ENCODE measurements at regions not wholly inside any gene's neighbourhood (a gene's known extent, or its start where the extent isn't known, plus 50 kb on each side); places are given as distances from the start of the nearest gene placed in this dataset.
A peak's percentile ranks its signal among the peaks of the same experiment; 100 is the strongest.

DNA sequence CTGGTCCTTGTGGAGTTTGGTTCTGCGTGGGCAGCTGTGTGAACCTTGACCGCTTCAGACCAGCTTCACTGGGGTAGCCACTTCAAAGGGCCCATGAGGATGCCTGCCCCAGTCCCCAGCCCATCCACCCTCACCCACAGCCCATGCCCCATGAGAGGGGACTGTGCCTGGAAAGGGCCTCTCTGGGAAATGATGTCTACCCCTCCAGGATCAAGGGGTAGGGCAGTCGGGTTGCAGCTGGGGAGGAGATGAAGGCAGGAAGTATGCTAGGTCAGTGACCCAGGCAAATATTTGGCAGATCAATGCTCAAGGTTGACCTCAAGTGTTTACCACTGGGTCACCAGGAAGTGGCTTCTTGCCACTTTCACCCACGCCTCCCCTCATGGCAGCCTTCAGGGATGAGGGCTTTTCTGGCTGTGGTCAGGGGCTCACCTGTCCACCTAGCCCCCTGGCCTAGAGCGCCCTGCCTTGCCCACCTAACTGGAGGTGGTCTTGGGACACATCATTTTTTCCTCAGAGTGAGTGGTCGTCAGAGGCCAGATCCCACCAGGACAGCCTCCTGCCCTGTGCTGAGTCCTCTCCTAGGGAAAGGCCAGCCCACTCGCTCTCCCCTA lies 109.5 kb downstream of the SNX5 start (continued):
- TF ChIP-seq, protein P1, sequence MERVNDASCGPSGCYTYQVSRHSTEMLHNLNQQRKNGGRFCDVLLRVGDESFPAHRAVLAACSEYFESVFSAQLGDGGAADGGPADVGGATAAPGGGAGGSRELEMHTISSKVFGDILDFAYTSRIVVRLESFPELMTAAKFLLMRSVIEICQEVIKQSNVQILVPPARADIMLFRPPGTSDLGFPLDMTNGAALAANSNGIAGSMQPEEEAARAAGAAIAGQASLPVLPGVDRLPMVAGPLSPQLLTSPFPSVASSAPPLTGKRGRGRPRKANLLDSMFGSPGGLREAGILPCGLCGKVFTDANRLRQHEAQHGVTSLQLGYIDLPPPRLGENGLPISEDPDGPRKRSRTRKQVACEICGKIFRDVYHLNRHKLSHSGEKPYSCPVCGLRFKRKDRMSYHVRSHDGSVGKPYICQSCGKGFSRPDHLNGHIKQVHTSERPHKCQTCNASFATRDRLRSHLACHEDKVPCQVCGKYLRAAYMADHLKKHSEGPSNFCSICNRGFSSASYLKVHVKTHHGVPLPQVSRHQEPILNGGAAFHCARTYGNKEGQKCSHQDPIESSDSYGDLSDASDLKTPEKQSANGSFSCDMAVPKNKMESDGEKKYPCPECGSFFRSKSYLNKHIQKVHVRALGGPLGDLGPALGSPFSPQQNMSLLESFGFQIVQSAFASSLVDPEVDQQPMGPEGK (CRISPR knock-in tag; IDR thresholded peaks at IDR 0.05): peak; percentile 100
- peak; percentile 100 for TF ChIP-seq RCOR2 (CRISPR knock-in tag; IDR thresholded peaks at IDR 0.05)
- no peak for TF ChIP-seq TAF15 (IDR thresholded peaks at IDR 0.05; ENCODE audit: low read depth, low read length, poor library complexity, severe bottlenecking)
- peak; percentile 100 for TF ChIP-seq HDAC2 (CRISPR knock-in tag; IDR thresholded peaks at IDR 0.05)
- TF ChIP-seq ZNF160 (CRISPR knock-in tag; IDR thresholded peaks at IDR 0.05): peak; percentile 91
- TF ChIP-seq ZEB1 (IDR thresholded peaks at IDR 0.05; ENCODE audit: insufficient replicate concordance, low read depth): peak; percentile 98
- peak; percentile 100 for TF ChIP-seq NFKBIZ (CRISPR knock-in tag; IDR thresholded peaks at IDR 0.05)
- TF ChIP-seq ZNF567 (CRISPR knock-in tag; IDR thresholded peaks at IDR 0.05; ENCODE audit: borderline replicate concordance): peak; percentile 90; the same call in 1 of the 2 replicates
- TF ChIP-seq, protein P2, sequence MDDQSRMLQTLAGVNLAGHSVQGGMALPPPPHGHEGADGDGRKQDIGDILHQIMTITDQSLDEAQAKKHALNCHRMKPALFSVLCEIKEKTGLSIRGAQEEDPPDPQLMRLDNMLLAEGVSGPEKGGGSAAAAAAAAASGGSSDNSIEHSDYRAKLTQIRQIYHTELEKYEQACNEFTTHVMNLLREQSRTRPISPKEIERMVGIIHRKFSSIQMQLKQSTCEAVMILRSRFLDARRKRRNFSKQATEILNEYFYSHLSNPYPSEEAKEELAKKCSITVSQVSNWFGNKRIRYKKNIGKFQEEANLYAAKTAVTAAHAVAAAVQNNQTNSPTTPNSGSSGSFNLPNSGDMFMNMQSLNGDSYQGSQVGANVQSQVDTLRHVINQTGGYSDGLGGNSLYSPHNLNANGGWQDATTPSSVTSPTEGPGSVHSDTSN (CRISPR knock-in tag; IDR thresholded peaks at IDR 0.05; ENCODE audit: borderline replicate concordance): 0 out of 2 replicates have a peak, but pooled peaks have one; percentile 51
- TF ChIP-seq ZNF432 (CRISPR knock-in tag; IDR thresholded peaks at IDR 0.05; ENCODE audit: borderline replicate concordance): no peak
- peak; percentile 93 for TF ChIP-seq ZFP82 (CRISPR knock-in tag; IDR thresholded peaks at IDR 0.05; ENCODE audit: borderline replicate concordance)
- TF ChIP-seq SATB2 (CRISPR knock-in tag; IDR thresholded peaks at IDR 0.05): 0 out of 2 replicates have a peak, but pooled peaks have one; percentile 28
- TF ChIP-seq, protein P3, sequence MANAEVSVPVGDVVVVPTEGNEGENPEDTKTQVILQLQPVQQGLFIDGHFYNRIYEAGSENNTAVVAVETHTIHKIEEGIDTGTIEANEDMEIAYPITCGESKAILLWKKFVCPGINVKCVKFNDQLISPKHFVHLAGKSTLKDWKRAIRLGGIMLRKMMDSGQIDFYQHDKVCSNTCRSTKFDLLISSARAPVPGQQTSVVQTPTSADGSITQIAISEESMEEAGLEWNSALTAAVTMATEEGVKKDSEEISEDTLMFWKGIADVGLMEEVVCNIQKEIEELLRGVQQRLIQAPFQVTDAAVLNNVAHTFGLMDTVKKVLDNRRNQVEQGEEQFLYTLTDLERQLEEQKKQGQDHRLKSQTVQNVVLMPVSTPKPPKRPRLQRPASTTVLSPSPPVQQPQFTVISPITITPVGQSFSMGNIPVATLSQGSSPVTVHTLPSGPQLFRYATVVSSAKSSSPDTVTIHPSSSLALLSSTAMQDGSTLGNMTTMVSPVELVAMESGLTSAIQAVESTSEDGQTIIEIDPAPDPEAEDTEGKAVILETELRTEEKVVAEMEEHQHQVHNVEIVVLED (CRISPR knock-in tag; IDR thresholded peaks at IDR 0.05; ENCODE audit: borderline replicate concordance): peak; percentile 70; the same call in 1 of the 2 replicates
- peak; percentile 59; the same call in 1 of the 2 replicates for TF ChIP-seq SRF (IDR thresholded peaks at IDR 0.05; ENCODE audit: low read depth, low read length)
- TF ChIP-seq, protein P4, sequence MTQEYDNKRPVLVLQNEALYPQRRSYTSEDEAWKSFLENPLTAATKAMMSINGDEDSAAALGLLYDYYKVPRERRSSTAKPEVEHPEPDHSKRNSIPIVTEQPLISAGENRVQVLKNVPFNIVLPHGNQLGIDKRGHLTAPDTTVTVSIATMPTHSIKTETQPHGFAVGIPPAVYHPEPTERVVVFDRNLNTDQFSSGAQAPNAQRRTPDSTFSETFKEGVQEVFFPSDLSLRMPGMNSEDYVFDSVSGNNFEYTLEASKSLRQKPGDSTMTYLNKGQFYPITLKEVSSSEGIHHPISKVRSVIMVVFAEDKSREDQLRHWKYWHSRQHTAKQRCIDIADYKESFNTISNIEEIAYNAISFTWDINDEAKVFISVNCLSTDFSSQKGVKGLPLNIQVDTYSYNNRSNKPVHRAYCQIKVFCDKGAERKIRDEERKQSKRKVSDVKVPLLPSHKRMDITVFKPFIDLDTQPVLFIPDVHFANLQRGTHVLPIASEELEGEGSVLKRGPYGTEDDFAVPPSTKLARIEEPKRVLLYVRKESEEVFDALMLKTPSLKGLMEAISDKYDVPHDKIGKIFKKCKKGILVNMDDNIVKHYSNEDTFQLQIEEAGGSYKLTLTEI (CRISPR knock-in tag; conservative IDR thresholded peaks at IDR 0.05): no peak
- TF ChIP-seq ZFP1 (CRISPR knock-in tag; IDR thresholded peaks at IDR 0.05): peak; percentile 96
- TF ChIP-seq, protein P5, sequence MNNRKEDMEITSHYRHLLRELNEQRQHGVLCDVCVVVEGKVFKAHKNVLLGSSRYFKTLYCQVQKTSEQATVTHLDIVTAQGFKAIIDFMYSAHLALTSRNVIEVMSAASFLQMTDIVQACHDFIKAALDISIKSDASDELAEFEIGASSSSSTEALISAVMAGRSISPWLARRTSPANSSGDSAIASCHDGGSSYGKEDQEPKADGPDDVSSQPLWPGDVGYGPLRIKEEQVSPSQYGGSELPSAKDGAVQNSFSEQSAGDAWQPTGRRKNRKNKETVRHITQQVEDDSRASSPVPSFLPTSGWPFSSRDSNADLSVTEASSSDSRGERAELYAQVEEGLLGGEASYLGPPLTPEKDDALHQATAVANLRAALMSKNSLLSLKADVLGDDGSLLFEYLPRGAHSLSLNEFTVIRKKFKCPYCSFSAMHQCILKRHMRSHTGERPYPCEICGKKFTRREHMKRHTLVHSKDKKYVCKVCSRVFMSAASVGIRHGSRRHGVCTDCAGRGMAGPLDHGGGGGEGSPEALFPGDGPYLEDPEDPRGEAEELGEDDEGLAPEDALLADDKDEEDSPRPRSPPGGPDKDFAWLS (CRISPR knock-in tag; IDR thresholded peaks at IDR 0.05; ENCODE audit: borderline replicate concordance): peak; percentile 90; the same call in 1 of the 2 replicates
- TF ChIP-seq NFKB2 (CRISPR knock-in tag; IDR thresholded peaks at IDR 0.05; ENCODE audit: borderline replicate concordance): peak; percentile 87
- peak; percentile 100 for TF ChIP-seq ELF3 (CRISPR knock-in tag; IDR thresholded peaks at IDR 0.05)
- TF ChIP-seq CEBPG (CRISPR knock-in tag; IDR thresholded peaks at IDR 0.05): peak; percentile 88
- TF ChIP-seq ZNF619 (CRISPR knock-in tag; IDR thresholded peaks at IDR 0.05): no peak; the same call in 1 of the 2 replicates
- TF ChIP-seq ZNF839 (CRISPR knock-in tag; IDR thresholded peaks at IDR 0.05; ENCODE audit: borderline replicate concordance): peak; percentile 84; the same call in 1 of the 2 replicates

Measured in HepG2 (cell line).